Uterus (tissue), 2 donors: ENCODE measurements at regions not wholly inside any gene's neighbourhood (a gene's known extent, or its start where the extent isn't known, plus 50 kb on each side); places are given as distances from the start of the nearest gene placed in this dataset.
"Not testable (repeated sequence)": the region's sequence is repeated elsewhere in the genome, so short reads cannot be mapped to it uniquely, and the experiment has no call there.

Source experiments
- CTCF ChIP-seq, 4 experiments: fragments of 200-600 bp in 2 of 4; fragments of 450-650 bp in 2 of 4; sonication (generic) in 2 of 4; IDR thresholded peaks; one replicate each; pipeline ENCODE4 v1.5.1; 2016 to 2019; ENCODE audit warnings: antibody characterized with exemption in 4 of 4, mild to moderate bottlenecking in 2 of 4, moderate library complexity in 1 of 4
- POLR2A ChIP-seq, 2 donors: fragments of 450-650 bp; IDR thresholded peaks; one replicate each; pipeline ENCODE4 v1.6.1; 2016; ENCODE audit warnings: antibody characterized with exemption in 2 of 2, mild to moderate bottlenecking in 1 of 2, moderate library complexity in 1 of 2

GRCh38 chr2:13531735-13532410 is 815.1 kb downstream of the TRIB2 start:
- TF ChIP-seq POLR2A, CTCF (IDR thresholded peaks at IDR 0.05): not testable (repeated sequence)
